Esophagus squamous epithelium (tissue), 4 donors: ENCODE measurements at regions not wholly inside any gene's neighbourhood (a gene's known extent, or its start where the extent isn't known, plus 50 kb on each side); places are given as distances from the start of the nearest gene placed in this dataset.

Experiments
- POLR2A ChIP-seq, 4 donors: fragments of 450-650 bp; IDR thresholded peaks; one replicate each; pipeline ENCODE4 v1.6.1; 2017; ENCODE audit warnings: antibody characterized with exemption in 4 of 4, mild to moderate bottlenecking in 4 of 4, moderate library complexity in 3 of 4
- TF ChIP-seq, protein P1 (sequence below), 6 experiments: fragments of 450-650 bp in 4 of 6; fragments of 200-600 bp in 2 of 6; sonication (generic) in 2 of 6; IDR thresholded peaks; one replicate each; pipeline ENCODE4 v1.5.1; 2016 to 2019; ENCODE audit warnings: antibody characterized with exemption in 6 of 6, mild to moderate bottlenecking in 4 of 6, moderate library complexity in 4 of 6

DNA sequence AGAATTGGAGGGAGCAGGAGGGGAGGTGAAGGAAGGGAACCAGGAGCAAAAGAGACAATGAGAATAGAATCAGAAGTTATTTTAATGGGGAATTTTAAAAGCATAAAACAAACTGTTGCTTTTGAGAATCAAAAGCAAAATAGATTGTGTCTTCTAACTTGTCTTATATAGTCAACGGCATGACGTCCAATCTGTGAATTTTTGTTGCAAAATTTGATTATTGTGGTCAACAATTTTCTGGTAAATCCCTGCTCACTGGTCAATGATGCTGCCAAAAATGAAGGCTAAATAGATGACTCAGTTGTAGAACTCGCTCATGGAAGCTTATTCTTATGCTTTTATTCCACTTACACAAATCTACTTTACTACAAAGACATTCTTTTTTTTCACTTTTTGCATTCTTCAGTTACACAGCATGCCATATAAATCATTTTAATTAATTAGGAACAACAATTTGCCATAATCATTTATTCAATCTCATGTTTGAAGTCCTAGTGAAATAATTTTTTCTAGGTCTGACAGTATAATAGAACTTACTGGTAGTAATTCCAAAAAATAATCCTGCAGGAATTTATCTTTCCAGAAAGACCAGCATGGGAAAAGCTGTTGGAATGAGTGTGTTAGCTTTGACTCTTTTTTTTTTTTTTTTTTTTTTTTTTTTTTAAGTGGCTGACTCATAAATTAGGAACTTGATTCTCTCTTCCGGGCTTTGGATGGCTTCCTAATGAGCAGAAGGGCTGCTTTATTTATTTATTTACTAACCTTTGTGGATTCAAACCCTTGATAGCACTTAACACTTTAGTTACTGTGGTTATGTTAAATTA, 256.9 kb downstream of the SPRY2 start:
- TF ChIP-seq, protein P1, sequence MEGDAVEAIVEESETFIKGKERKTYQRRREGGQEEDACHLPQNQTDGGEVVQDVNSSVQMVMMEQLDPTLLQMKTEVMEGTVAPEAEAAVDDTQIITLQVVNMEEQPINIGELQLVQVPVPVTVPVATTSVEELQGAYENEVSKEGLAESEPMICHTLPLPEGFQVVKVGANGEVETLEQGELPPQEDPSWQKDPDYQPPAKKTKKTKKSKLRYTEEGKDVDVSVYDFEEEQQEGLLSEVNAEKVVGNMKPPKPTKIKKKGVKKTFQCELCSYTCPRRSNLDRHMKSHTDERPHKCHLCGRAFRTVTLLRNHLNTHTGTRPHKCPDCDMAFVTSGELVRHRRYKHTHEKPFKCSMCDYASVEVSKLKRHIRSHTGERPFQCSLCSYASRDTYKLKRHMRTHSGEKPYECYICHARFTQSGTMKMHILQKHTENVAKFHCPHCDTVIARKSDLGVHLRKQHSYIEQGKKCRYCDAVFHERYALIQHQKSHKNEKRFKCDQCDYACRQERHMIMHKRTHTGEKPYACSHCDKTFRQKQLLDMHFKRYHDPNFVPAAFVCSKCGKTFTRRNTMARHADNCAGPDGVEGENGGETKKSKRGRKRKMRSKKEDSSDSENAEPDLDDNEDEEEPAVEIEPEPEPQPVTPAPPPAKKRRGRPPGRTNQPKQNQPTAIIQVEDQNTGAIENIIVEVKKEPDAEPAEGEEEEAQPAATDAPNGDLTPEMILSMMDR (IDR thresholded peaks at IDR 0.05): no peak
- TF ChIP-seq POLR2A (IDR thresholded peaks at IDR 0.05): no peak
